ENCODE measurements at regions not wholly inside any gene's neighbourhood (a gene's known extent, or its start where the extent isn't known, plus 50 kb on each side); places are given as distances from the start of the nearest gene placed in this dataset.
"Not testable (repeated sequence)": the region's sequence is repeated elsewhere in the genome, so short reads cannot be mapped to it uniquely, and the experiment has no call there.

DNA sequence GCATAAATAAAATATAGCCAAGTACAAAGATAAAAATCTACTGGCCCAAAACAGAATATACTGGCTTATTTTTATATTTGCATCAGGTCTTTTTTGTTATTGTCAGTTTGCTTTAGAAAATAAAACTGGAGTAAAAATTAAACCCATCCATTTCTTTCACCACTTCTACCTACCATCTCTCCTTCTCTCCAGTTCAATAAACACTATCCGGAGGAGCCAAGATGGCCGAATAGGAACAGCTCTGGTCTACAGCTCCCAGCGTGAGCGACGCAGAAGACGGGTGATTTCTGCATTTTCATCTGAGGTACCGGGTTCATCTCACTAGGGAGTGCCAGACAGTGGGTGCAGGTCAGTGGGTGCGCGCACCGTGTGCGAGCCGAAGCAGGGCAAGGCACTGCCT is 106.2 kb upstream of the NOL4 start:
- not testable (repeated sequence) for H2AFZ ChIP-seq (ENCODE audit: low read length); H3K9me2 ChIP-seq (replicated peaks; ENCODE audit: insufficient read depth, low read length); H3K4me3 ChIP-seq (ENCODE audit: low read length); H3K4me2 ChIP-seq (ENCODE audit: low read depth, low read length, poor library complexity, severe bottlenecking); H3K79me2 ChIP-seq (ENCODE audit: low read length); H3K9me3 ChIP-seq (ENCODE audit: low read length); DNase-seq; H3K27me3 ChIP-seq (ENCODE audit: low read length); H3K9ac ChIP-seq (ENCODE audit: low read length); H3K36me3 ChIP-seq (ENCODE audit: insufficient read depth, low read length); H3K4me1 ChIP-seq (ENCODE audit: low read length); H3K27ac ChIP-seq (ENCODE audit: low read length); H4K20me1 ChIP-seq (ENCODE audit: insufficient read depth, low read depth, low read length)

DNA sequence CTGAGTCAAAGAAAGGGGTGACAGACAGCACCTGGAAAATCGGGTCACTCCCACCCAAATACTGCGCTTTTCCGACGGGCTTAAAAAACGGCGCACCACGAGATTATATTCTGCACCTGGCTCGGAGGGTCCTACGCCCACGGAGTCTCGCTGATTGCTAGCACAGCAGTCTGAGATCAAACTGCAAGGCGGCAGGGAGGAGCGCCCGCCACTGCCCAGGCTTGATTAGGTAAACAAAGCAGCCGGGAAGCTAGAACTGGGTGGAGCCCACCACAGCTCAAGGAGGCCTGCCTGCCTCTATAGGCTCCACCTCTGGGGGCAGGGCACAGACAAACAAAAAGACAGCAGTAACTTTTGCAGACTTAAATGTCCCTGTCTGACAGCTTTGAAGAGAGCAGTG is 106.6 kb upstream of the NOL4 start:
- H3K27me3 ChIP-seq (ENCODE audit: low read length); H3K36me3 ChIP-seq (ENCODE audit: insufficient read depth, low read length); H3K79me2 ChIP-seq (ENCODE audit: low read length); DNase-seq; H3K4me2 ChIP-seq (ENCODE audit: low read depth, low read length, poor library complexity, severe bottlenecking); H3K4me1 ChIP-seq (ENCODE audit: low read length); H3K4me3 ChIP-seq (ENCODE audit: low read length); H2AFZ ChIP-seq (ENCODE audit: low read length); H3K9me2 ChIP-seq (replicated peaks; ENCODE audit: insufficient read depth, low read length); H3K9me3 ChIP-seq (ENCODE audit: low read length); H3K9ac ChIP-seq (ENCODE audit: low read length); H3K27ac ChIP-seq (ENCODE audit: low read length); H4K20me1 ChIP-seq (ENCODE audit: insufficient read depth, low read depth, low read length): not testable (repeated sequence)

DNA sequence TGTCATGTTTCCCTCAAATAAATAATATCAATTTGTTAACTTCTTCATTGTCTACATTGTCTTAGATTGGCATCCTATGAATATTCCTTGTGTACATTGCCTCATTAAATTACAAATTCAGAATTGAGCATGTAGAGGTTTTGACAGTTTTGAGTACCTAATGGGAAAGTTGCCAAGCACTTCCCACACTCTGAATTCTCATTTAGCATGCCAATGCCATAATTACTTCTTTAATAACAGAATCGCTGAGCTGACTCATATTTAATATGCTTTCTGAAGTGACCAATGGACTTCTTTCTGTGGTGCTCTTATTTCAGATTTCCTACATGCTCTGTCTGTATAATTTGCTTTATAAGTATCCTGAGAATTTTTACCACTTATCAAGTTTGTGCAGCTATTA is 114.4 kb upstream of the NOL4 start:
- no peak for DNase-seq
- H3K27ac ChIP-seq (ENCODE audit: low read length), result no peak overlapping the region

DNA sequence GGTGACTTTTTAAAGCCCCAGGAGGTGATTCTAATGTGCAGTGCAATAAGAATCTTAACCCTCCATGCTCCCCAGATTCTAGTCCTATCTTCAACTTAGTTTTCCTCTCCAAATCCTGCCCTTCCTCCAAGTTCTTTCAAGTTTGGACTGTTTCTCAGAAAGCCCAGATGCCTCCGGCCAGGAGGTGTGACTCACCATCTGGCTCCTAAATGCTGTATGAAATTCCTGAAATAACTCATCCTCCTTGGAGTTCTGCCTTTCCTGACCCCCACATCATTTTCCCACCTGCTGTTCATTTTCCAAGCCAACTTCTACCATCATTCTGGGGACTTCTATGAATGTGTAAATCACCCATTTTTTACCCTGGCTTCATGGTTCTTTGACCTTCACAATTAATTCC is 118.2 kb upstream of the NOL4 start:
- Histone ChIP-seq H3K9me3 (ENCODE audit: low read length) (no peaks in the 10 kb centered on the region), H2AFZ (ENCODE audit: low read length) (no peak overlapping the region), H3K79me2 (ENCODE audit: low read length) (no peaks in the 10 kb centered on the region), H3K36me3 (ENCODE audit: insufficient read depth, low read length) (no peaks in the 10 kb centered on the region), H3K9ac (ENCODE audit: low read length) (no peak overlapping the region), H3K4me1 (ENCODE audit: low read length) (no peaks in the 10 kb centered on the region), H4K20me1 (ENCODE audit: insufficient read depth, low read depth, low read length) (no peaks in the 10 kb centered on the region), H3K9me2 (replicated peaks; ENCODE audit: insufficient read depth, low read length) (no peaks in the 10 kb centered on the region), H3K4me2 (ENCODE audit: low read depth, low read length, poor library complexity, severe bottlenecking) (no peak overlapping the region), H3K27ac (ENCODE audit: low read length) (no peak overlapping the region), H3K4me3 (ENCODE audit: low read length) (no peak overlapping the region), H3K27me3 (ENCODE audit: low read length) (no peaks in the 10 kb centered on the region)
- DNase-seq, result no peak

More for the DNA sequence above, 114.4 kb upstream of the NOL4 start:
- no peak overlapping the region for H2AFZ ChIP-seq (ENCODE audit: low read length)
- no peak overlapping the region for H3K9ac ChIP-seq (ENCODE audit: low read length)
- no peaks in the 10 kb centered on the region for H3K79me2 ChIP-seq (ENCODE audit: low read length)
- H3K27me3 ChIP-seq (ENCODE audit: low read length), result no peaks in the 10 kb centered on the region
- H3K36me3 ChIP-seq (ENCODE audit: insufficient read depth, low read length), result no peaks in the 10 kb centered on the region
- no peak overlapping the region for H3K4me2 ChIP-seq (ENCODE audit: low read depth, low read length, poor library complexity, severe bottlenecking)
- H3K9me2 ChIP-seq (replicated peaks; ENCODE audit: insufficient read depth, low read length), result no peaks in the 10 kb centered on the region
- no peaks in the 10 kb centered on the region for H3K4me1 ChIP-seq (ENCODE audit: low read length)
- H4K20me1 ChIP-seq (ENCODE audit: insufficient read depth, low read depth, low read length), result no peaks in the 10 kb centered on the region
- H3K4me3 ChIP-seq (ENCODE audit: low read length), result no peak overlapping the region
- no peaks in the 10 kb centered on the region for H3K9me3 ChIP-seq (ENCODE audit: low read length)

DNA sequence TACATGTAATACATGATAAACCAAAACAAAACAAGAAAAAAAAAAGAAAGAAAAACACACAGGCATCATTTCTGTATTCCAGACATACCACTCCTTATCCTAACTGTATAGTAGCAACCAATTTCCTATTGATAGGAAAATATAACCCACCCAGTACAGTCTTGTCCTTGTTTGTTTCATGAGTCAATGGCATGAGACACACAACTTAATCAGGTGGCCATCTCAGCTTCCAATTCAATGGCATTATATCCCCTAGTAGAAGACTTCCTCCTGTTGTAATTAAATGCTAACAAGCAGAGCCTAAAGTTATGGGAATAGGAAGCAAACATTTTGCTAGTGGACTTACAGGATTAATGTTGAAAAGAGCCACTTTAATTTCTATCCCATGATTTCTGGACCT is 121.0 kb upstream of the NOL4 start:
- no peak for DNase-seq
- no peaks in the 10 kb centered on the region for H3K36me3 ChIP-seq (ENCODE audit: insufficient read depth, low read length)
- H3K27ac ChIP-seq (ENCODE audit: low read length), result no peak overlapping the region
- H3K9ac ChIP-seq (ENCODE audit: low read length), result no peak overlapping the region
- no peaks in the 10 kb centered on the region for H3K27me3 ChIP-seq (ENCODE audit: low read length)
- H3K9me2 ChIP-seq (replicated peaks; ENCODE audit: insufficient read depth, low read length), result no peaks in the 10 kb centered on the region
- no peaks in the 10 kb centered on the region for H3K4me1 ChIP-seq (ENCODE audit: low read length)
- H4K20me1 ChIP-seq (ENCODE audit: insufficient read depth, low read depth, low read length), result no peaks in the 10 kb centered on the region
- H3K4me3 ChIP-seq (ENCODE audit: low read length), result no peak overlapping the region
- H3K4me2 ChIP-seq (ENCODE audit: low read depth, low read length, poor library complexity, severe bottlenecking), result no peak overlapping the region
- no peaks in the 10 kb centered on the region for H3K79me2 ChIP-seq (ENCODE audit: low read length)
- no peaks in the 10 kb centered on the region for H3K9me3 ChIP-seq (ENCODE audit: low read length)
- no peak overlapping the region for H2AFZ ChIP-seq (ENCODE audit: low read length)

DNA sequence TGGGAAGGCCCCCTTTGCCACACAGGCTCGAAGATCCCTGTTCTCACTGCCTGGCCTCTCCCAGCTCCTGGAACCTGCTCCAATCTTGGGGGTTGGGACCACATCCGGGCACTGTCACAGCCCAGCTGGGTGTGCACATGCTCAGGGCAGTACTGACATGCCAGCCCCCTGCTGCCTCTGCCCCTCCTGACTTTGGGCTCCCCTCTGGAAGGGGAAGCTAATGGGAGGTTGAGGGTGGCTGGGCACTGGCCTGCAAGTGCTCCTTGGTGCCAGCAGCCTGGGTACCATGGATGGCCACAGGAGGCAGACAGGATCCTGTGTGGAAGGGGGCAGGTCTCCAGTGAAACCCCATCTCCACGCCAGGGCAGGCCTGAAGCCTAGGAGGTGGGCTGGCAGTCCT is 126.1 kb upstream of the NOL4 start:
- Histone ChIP-seq H3K27me3 (ENCODE audit: low read length) (no peaks in the 10 kb centered on the region), H2AFZ (ENCODE audit: low read length) (no peak overlapping the region), H3K9ac (ENCODE audit: low read length) (no peak overlapping the region), H3K79me2 (ENCODE audit: low read length) (no peaks in the 10 kb centered on the region), H3K4me2 (ENCODE audit: low read depth, low read length, poor library complexity, severe bottlenecking) (no peak overlapping the region), H3K9me3 (ENCODE audit: low read length) (no peaks in the 10 kb centered on the region), H3K4me1 (ENCODE audit: low read length) (no peaks in the 10 kb centered on the region), H3K9me2 (replicated peaks; ENCODE audit: insufficient read depth, low read length) (0 out of 2 replicates have a peak, but pooled peaks cover 4% of the 10 kb centered on the region), H3K36me3 (ENCODE audit: insufficient read depth, low read length) (no peaks in the 10 kb centered on the region), H4K20me1 (ENCODE audit: insufficient read depth, low read depth, low read length) (no peaks in the 10 kb centered on the region), H3K27ac (ENCODE audit: low read length) (no peak overlapping the region), H3K4me3 (ENCODE audit: low read length) (no peak overlapping the region)
- no peak for DNase-seq

DNA sequence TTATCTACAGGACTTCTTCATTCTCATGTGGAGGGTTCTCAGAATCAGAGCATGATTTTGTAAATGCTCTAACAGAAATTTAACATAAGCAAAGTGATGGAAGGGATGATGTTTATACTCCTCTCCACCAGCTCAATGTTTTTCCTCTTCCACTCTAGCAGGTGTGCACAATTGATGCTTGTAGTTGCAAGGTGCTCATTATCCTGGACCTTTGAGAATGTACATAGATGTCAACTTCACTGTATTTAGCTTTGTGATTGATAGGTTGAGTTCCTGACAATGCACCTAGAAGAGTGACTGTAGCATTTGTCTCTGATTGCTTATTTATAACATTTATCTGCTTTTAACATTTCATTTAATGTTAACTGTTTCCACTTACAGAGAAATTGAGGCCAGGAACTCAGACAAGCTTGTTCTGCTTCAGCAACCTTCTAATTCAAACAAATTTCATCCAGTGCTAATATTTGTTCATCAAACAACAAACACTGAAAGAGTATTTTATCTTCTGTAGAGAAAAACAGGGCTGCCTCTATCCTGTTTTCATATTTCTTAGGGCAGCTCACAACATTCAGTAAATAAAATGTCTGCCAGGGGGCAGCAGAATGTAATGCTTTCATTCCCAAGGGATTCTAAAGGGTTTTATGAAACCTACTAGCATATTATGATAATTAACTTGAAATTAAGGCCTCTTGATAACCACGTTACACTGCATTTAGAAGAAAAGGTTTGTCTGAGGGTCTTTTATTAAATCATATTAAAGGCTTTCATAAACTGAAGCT is 127.9 kb upstream of the NOL4 start:
- Histone ChIP-seq H3K4me1 (ENCODE audit: low read length) (no peaks in the 10 kb centered on the region), H3K9me2 (replicated peaks; ENCODE audit: insufficient read depth, low read length) (0 out of 2 replicates have a peak, but pooled peaks cover 4% of the 10 kb centered on the region), H3K36me3 (ENCODE audit: insufficient read depth, low read length) (no peaks in the 10 kb centered on the region), H3K27ac (ENCODE audit: low read length) (no peak overlapping the region), H4K20me1 (ENCODE audit: insufficient read depth, low read depth, low read length) (no peaks in the 10 kb centered on the region), H3K9me3 (ENCODE audit: low read length) (no peaks in the 10 kb centered on the region), H3K4me2 (ENCODE audit: low read depth, low read length, poor library complexity, severe bottlenecking) (no peak overlapping the region), H3K79me2 (ENCODE audit: low read length) (no peaks in the 10 kb centered on the region), H3K27me3 (ENCODE audit: low read length) (no peaks in the 10 kb centered on the region), H2AFZ (ENCODE audit: low read length) (no peak overlapping the region), H3K9ac (ENCODE audit: low read length) (no peak overlapping the region), H3K4me3 (ENCODE audit: low read length) (no peak overlapping the region)
- peak; percentile 45 for DNase-seq

DNA sequence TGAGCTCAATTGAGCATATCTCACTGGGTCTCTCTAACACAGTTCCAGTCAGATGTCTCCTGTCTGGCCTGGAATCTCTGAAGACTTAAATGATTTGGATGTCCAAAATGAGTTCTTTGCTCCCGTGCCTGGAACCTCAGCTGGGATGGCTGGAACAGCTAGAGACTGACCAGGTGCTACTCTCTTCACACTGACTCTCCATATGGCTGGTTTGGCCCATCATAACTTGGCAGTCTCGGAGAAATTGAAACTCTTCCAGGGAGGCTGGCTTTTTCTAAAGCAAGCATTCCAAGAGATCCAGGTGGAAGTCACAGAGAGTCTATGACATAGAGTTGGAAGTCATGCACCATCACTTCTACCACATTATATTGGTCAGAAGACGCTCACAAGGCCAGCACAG is 129.6 kb upstream of the NOL4 start:
- Histone ChIP-seq H3K27ac (ENCODE audit: low read length) (no peak overlapping the region), H4K20me1 (ENCODE audit: insufficient read depth, low read depth, low read length) (no peaks in the 10 kb centered on the region), H3K4me3 (ENCODE audit: low read length) (no peak overlapping the region), H2AFZ (ENCODE audit: low read length) (no peak overlapping the region), H3K9me3 (ENCODE audit: low read length) (no peaks in the 10 kb centered on the region), H3K9me2 (replicated peaks; ENCODE audit: insufficient read depth, low read length) (0 out of 2 replicates have a peak, but pooled peaks cover 4% of the 10 kb centered on the region), H3K36me3 (ENCODE audit: insufficient read depth, low read length) (no peaks in the 10 kb centered on the region), H3K79me2 (ENCODE audit: low read length) (no peaks in the 10 kb centered on the region), H3K4me1 (ENCODE audit: low read length) (no peaks in the 10 kb centered on the region), H3K9ac (ENCODE audit: low read length) (no peak overlapping the region), H3K27me3 (ENCODE audit: low read length) (no peaks in the 10 kb centered on the region), H3K4me2 (ENCODE audit: low read depth, low read length, poor library complexity, severe bottlenecking) (no peak overlapping the region)
- DNase-seq, result no peak

All from Karpas-422 (cell line).